A673 (cell line): ENCODE measurements at regions not wholly inside any gene's neighbourhood (a gene's known extent, or its start where the extent isn't known, plus 50 kb on each side); places are given as distances from the start of the nearest gene placed in this dataset.

ENCODE experiments used
- BruUV-seq: library from RNA; stranded (reverse); fragments of 400-500 nt; replicated peaks from 2 replicates; lab custom pipeline; 2021; lab: Mats Ljungman, UMichigan
- CTCF ChIA-PET: fragments of 300-600 bp; sonication (Branson Sonifier 250); formaldehyde crosslinking; loops from one replicate; lab custom pipeline; 2022; ENCODE audit warnings: antibody characterized with exemption; lab: Charles Lee
- POLR2A ChIA-PET: fragments of 300-600 bp; sonication (Branson Sonifier 250); formaldehyde crosslinking; loops from one replicate; lab custom pipeline; 2022; ENCODE audit warnings: antibody characterized with exemption; ENCODE audit not compliant: low non-redundant PET; lab: Charles Lee
- DNase-seq: peaks from one replicate; pipeline ENCODE4 v3.0.0-alpha.2; 2015; ENCODE audit warnings: low spot score
- H3K27ac ChIP-seq: fragments of 200-600 bp; sonication (generic); 2 replicates; pipeline ENCODE4 v1.5.1; 2016; ENCODE audit warnings: mixed run types, low read depth, mild to moderate bottlenecking, mixed read lengths, antibody characterized with exemption, low read length; ENCODE audit not compliant: poor library complexity, severe bottlenecking
- H3K27me3 ChIP-seq: fragments of 200-600 bp; sonication (generic); replicated peaks from 2 replicates; pipeline ENCODE4 v1.6.1; 2017; ENCODE audit warnings: mixed run types, low read depth, mild to moderate bottlenecking, mixed read lengths, antibody characterized with exemption, low read length; ENCODE audit not compliant: insufficient read depth, poor library complexity
- H3K36me3 ChIP-seq: fragments of 200-600 bp; sonication (generic); 2 replicates; pipeline ENCODE4 v1.6.1; 2016; ENCODE audit warnings: mixed run types, mild to moderate bottlenecking, mixed read lengths, antibody characterized with exemption, low read length; ENCODE audit not compliant: insufficient read depth, poor library complexity, severe bottlenecking
- H3K4me1 ChIP-seq: fragments of 200-600 bp; sonication (generic); 2 replicates; pipeline ENCODE4 v1.6.1; 2017; ENCODE audit warnings: mixed run types, mild to moderate bottlenecking, mixed read lengths, antibody characterized with exemption, low read length; ENCODE audit not compliant: insufficient read depth, poor library complexity, severe bottlenecking
- H3K4me3 ChIP-seq: fragments of 200-600 bp; sonication (generic); 2 replicates; pipeline ENCODE4 v1.5.1; 2016; ENCODE audit warnings: low read depth, mixed run types, mild to moderate bottlenecking, mixed read lengths, low read length; ENCODE audit not compliant: poor library complexity, severe bottlenecking
- H3K9me3 ChIP-seq: fragments of 200-600 bp; sonication (generic); 2 replicates; pipeline ENCODE4 v1.6.1; 2016; ENCODE audit warnings: mixed run types, low read depth, mild to moderate bottlenecking, mixed read lengths, antibody characterized with exemption, low read length; ENCODE audit not compliant: poor library complexity, severe bottlenecking
- EZH2 ChIP-seq: fragments of 200-600 bp; sonication (generic); IDR thresholded peaks from 2 replicates; pipeline ENCODE4 v1.6.1; 2017; ENCODE audit warnings: borderline replicate concordance, low read depth, mild to moderate bottlenecking, mixed read lengths, antibody characterized with exemption, low read length; ENCODE audit not compliant: poor library complexity, severe bottlenecking
- intact Hi-C: fragments of 100-400 bp; cut with micrococcal nuclease; formaldehyde crosslinking; loops from one replicate; pipeline ENCODE4 v1.10.0; 2022; ENCODE audit not compliant: unreplicated experiment
- TF ChIP-seq, protein P1 (sequence below): fragments of 300-800, 200-600 bp; sonication (generic); conservative IDR thresholded peaks from 2 replicates; pipeline ENCODE4 v1.5.1; 2017; ENCODE audit warnings: low read depth, mild to moderate bottlenecking, antibody characterized with exemption, low read length, moderate library complexity, mixed read lengths

DNA sequence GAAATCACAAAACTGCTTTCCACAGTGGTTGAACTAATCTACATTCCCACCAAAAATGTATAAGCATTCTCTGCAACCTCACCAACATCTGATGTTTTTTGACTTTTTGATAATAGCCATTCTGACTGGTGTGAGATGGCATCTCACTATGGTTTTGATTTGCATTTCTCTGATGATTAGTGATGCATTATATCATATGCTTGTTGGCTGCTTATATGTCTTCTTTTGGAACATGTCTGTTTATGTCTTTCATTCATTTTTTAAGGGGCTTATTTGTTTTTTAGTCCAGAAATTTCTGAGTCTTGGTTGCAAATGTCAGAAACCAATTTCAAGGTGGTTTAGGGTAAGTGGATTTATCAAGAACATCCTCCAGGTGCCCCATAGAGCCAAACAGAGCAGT, 484.8 kb upstream of the TSHZ3 start:
- intact Hi-C loops, result no loop called here
- no peak for TF ChIP-seq EZH2
- TF ChIP-seq, protein P1, sequence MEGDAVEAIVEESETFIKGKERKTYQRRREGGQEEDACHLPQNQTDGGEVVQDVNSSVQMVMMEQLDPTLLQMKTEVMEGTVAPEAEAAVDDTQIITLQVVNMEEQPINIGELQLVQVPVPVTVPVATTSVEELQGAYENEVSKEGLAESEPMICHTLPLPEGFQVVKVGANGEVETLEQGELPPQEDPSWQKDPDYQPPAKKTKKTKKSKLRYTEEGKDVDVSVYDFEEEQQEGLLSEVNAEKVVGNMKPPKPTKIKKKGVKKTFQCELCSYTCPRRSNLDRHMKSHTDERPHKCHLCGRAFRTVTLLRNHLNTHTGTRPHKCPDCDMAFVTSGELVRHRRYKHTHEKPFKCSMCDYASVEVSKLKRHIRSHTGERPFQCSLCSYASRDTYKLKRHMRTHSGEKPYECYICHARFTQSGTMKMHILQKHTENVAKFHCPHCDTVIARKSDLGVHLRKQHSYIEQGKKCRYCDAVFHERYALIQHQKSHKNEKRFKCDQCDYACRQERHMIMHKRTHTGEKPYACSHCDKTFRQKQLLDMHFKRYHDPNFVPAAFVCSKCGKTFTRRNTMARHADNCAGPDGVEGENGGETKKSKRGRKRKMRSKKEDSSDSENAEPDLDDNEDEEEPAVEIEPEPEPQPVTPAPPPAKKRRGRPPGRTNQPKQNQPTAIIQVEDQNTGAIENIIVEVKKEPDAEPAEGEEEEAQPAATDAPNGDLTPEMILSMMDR, result no peak
- CTCF ChIA-PET, result no interaction called here
- POLR2A ChIA-PET, result no interaction called here
- BruUV-seq, result no TSS peak
- Histone ChIP-seq H3K4me3 (no peak overlapping the region), H3K4me1 (no peaks in the 10 kb centered on the region), H3K27ac (no peak overlapping the region), H3K36me3 (no peaks in the 10 kb centered on the region), H3K9me3 (peaks cover 12% of the 10 kb centered on the region), H3K27me3 (no peaks in the 10 kb centered on the region)
- no peak for DNase-seq

DNA sequence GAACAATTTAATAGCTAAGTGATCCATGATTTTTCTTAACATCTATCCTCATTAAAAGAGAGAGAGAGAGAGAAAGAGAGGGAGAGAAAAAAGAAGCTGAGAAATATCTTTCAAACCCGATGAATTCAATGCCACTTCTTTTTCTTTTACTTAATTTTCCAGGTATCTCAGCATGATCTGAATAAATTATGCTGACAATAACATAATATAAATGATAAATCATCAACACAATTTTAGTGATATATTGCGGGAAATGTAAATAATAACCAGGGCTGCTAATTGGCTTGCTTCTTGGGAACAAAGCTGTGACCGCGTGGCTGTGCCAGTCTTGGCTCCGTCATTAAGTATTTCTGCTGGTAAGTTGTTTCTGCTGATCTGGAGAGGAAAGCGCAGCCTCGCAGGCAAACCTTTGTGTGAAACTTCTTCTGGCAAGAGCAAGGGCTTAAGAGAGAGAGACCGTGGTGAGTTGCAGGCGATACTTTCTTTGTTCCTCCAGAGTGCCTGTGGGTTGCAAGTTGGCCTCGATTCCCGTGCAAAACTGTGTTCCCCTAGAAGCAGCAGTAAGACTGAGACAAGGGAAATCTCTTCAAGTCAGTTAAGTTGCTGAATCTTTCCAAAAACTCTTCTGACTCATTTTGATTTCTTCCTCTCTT, 489.1 kb upstream of the TSHZ3 start:
- Histone ChIP-seq H3K4me3 (no peak overlapping the region), H3K27ac (no peak overlapping the region), H3K36me3 (no peaks in the 10 kb centered on the region), H3K4me1 (no peaks in the 10 kb centered on the region), H3K27me3 (no peaks in the 10 kb centered on the region), H3K9me3 (peaks cover 14% of the 10 kb centered on the region)
- DNase-seq, result peak; percentile 13
- BruUV-seq, result no TSS peak
- no peak for TF ChIP-seq EZH2
- TF ChIP-seq, protein P1, result no peak
- ChIA-PET CTCF (interaction anchor here (0.6 kb wide), 1 partner anchor 1156 kb away, joined by 3 read pairs; no protein-coding TSS in a partner anchor), POLR2A (no interaction called here)
- intact Hi-C loops, result no loop called here

DNA sequence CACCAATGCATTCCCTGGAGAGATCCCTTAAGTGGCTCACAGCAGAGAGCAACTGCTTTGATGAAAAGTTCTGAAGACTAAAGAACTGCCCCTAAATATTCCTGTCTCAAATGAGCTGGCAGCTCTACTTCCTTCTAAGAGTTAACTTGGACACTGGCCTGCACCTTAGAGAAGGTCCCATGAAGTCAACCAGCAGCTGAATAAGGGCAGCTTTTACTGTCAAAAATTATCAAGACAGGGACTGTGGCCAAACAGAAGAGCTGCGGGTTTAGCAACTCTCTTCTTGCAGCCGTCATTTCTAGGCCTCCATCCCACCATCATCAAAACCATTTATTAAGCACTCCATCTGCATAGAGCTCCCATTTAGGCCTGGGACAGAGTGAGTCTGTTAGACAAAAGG, 491.1 kb upstream of the TSHZ3 start:
- Histone ChIP-seq H3K4me1 (no peaks in the 10 kb centered on the region), H3K27me3 (no peaks in the 10 kb centered on the region), H3K27ac (no peak overlapping the region), H3K4me3 (no peak overlapping the region), H3K36me3 (no peaks in the 10 kb centered on the region), H3K9me3 (peaks cover 8% of the 10 kb centered on the region)
- intact Hi-C loops, result no loop called here
- ChIA-PET POLR2A (no interaction called here), CTCF (no interaction called here)
- TF ChIP-seq, protein P1, result no peak
- no peak for TF ChIP-seq EZH2
- no TSS peak for BruUV-seq
- DNase-seq, result no peak
